ENCODE measurements at regions not wholly inside any gene's neighbourhood (a gene's known extent, or its start where the extent isn't known, plus 50 kb on each side); places are given as distances from the start of the nearest gene placed in this dataset.
"Not testable (repeated sequence)": the region's sequence is repeated elsewhere in the genome, so short reads cannot be mapped to it uniquely, and the experiment has no call there.

DNA sequence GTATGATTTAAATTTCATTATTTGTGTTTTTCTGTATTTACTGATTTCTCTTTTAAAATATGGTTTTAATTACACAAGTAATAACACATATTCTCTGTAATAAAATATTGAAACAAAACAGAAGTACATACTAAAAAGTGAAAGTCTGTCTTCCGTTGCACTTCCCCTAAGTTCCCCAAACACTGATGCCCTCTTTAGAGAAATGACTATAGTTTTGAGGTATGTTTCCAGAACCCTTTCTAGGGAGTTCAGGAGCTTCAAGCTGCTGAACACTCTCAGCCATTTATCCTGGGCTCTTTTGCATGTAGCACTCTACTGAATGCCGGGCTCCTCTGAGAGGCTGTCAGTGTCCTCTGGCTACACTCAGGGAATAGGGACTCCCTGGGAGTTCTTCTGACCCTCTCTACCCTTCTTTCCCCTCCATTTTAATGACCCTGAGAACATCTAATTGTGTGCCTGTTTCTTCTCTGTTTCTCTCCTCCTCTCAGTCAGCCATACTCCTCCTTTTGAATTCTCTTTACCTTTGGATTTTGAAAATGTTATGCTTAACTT is 60.4 kb upstream of the KCNAB1 start:
- WGBS, 3 donors: 41 to 48% (median 43%) methylated on average over 2 of the region's 2 CpGs
- no peak overlapping the region for H3K27ac ChIP-seq (ENCODE audit: low read depth in 1 of 3, low read length in 2 of 3)
- no peak for FAIRE-seq

DNA sequence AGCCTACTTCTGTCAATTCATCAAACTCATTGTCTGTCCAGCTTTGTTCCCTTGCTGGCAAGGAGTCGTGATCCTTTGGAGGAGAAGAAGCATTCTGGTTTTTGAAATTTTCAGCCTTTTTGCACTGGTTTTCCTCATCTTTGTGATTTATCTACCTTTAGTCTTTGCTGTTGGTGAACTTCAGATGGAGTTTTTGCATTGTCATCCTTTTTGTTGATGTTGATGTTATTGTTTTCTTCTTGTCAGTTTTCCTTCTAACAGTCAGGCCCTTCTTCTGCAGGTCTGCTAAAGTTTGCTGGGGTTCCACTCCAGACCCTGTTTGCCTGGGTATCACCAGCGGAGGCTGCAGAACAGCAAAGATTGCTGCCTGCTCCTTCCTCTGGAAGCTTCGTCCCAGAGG is 52.2 kb upstream of the KCNAB1 start:
- not testable (repeated sequence) for H3K27ac ChIP-seq (ENCODE audit: low read depth in 1 of 3, low read length in 2 of 3); H3K4me1 ChIP-seq (ENCODE audit: control insufficient read depth in 3 of 3, insufficient read depth in 2 of 3, low read depth in 1 of 3, low read length in 2 of 3); DNase-seq; FAIRE-seq; H3K4me3 ChIP-seq (ENCODE audit: low read depth in 1 of 3, low read length in 3 of 3); H3K36me3 ChIP-seq (ENCODE audit: control insufficient read depth in 3 of 3, insufficient read depth in 2 of 3, low read depth in 1 of 3, low read length in 3 of 3); H3K9me3 ChIP-seq (ENCODE audit: control insufficient read depth in 2 of 2, insufficient read depth in 1 of 2, low read depth in 1 of 2, low read length in 1 of 2); H3K27me3 ChIP-seq (ENCODE audit: control insufficient read depth in 3 of 3, insufficient read depth in 3 of 3, low read length in 3 of 3)
- WGBS, 3 donors: 85 to 91% (median 91%) methylated on average over 2 to 3 of the region's 3 CpGs

More for the DNA sequence above, 60.4 kb upstream of the KCNAB1 start:
- Histone ChIP-seq H3K4me3 (ENCODE audit: low read depth in 1 of 3, low read length in 3 of 3) (no peak overlapping the region), H3K4me1 (ENCODE audit: control insufficient read depth in 3 of 3, insufficient read depth in 2 of 3, low read depth in 1 of 3, low read length in 2 of 3) (no peaks in the 10 kb centered on the region), H3K36me3 (ENCODE audit: control insufficient read depth in 3 of 3, insufficient read depth in 2 of 3, low read depth in 1 of 3, low read length in 3 of 3) (no peaks in the 10 kb centered on the region), H3K27me3 (ENCODE audit: control insufficient read depth in 3 of 3, insufficient read depth in 3 of 3, low read length in 3 of 3) (no peaks in the 10 kb centered on the region), H3K9me3 (ENCODE audit: control insufficient read depth in 2 of 2, insufficient read depth in 1 of 2, low read depth in 1 of 2, low read length in 1 of 2) (no peaks in the 10 kb centered on the region)
- DNase-seq: no peak

DNA sequence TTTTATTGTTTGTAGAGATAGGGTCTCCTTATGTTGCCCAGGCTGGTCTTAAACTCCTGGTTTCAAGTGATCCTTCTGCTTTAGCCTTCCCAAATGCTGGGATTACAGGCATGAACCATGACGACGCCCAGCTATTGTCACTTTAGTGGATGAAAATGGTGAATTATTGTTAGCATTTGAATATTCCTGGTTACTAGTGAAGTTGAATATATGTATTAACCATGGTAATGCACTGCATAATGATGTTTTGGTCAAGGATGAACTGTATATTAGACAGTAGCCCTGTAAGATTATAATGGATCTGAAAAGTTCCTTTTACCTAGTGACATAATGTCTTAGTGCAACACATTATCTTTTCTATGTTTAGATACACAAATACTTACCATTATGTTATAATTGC is 50.4 kb upstream of the KCNAB1 start:
- WGBS, 3 donors: 96 to 100% (median 97%) methylated on average over 2 of the region's 2 CpGs
- Histone ChIP-seq H3K9me3 (ENCODE audit: control insufficient read depth in 2 of 2, insufficient read depth in 1 of 2, low read depth in 1 of 2, low read length in 1 of 2) (no peaks in the 10 kb centered on the region), H3K4me3 (ENCODE audit: low read depth in 1 of 3, low read length in 3 of 3) (no peak overlapping the region), H3K36me3 (ENCODE audit: control insufficient read depth in 3 of 3, insufficient read depth in 2 of 3, low read depth in 1 of 3, low read length in 3 of 3) (no peaks in the 10 kb centered on the region), H3K4me1 (ENCODE audit: control insufficient read depth in 3 of 3, insufficient read depth in 2 of 3, low read depth in 1 of 3, low read length in 2 of 3) (no peaks in the 10 kb centered on the region), H3K27me3 (ENCODE audit: control insufficient read depth in 3 of 3, insufficient read depth in 3 of 3, low read length in 3 of 3) (peaks cover 0 to 4% (median 0%) of the 10 kb centered on the region in 3 donors), H3K27ac (ENCODE audit: low read depth in 1 of 3, low read length in 2 of 3) (no peak overlapping the region)
- no peak for FAIRE-seq
- DNase-seq: no peak

All from small intestine (tissue), 7 donors.